HG03060 (cell line): ENCODE measurements at regions not wholly inside any gene's neighbourhood (a gene's known extent, or its start where the extent isn't known, plus 50 kb on each side); places are given as distances from the start of the nearest gene placed in this dataset.

ENCODE experiments used
- ATAC-seq: cut with Tn5 transposase; IDR thresholded peaks from one replicate; pipeline ENCODE4 v1.9.1; 2021; ENCODE audit warnings: low read depth, moderate number of reproducible peaks; ENCODE audit not compliant: unreplicated experiment

- ATAC-seq, result no peak
Observed at GRCh38 chr13:50511877-50512341, 331.6 kb downstream of the DLEU7 start.

GRCh38 chr13:50512474-50513299, 330.8 kb downstream of the DLEU7 start:
- ATAC-seq, result peak; percentile 45

GRCh38 chr13:50513300-50513877, 330.1 kb downstream of the DLEU7 start:
- ATAC-seq, result no peak

- no peak for ATAC-seq
Observed at GRCh38 chr13:50514249-50514648, 329.2 kb downstream of the DLEU7 start.

- no peak for ATAC-seq
Observed at GRCh38 chr13:50518131-50518530, 325.4 kb downstream of the DLEU7 start.

- no peak for ATAC-seq
Observed at GRCh38 chr13:50518781-50519201, 324.7 kb downstream of the DLEU7 start.

- no peak for ATAC-seq
Observed at GRCh38 chr13:50519866-50520265, 323.6 kb downstream of the DLEU7 start.

GRCh38 chr13:50521006-50521830, 322.3 kb downstream of the DLEU7 start:
- ATAC-seq, result no peak

- no peak for ATAC-seq
Observed at GRCh38 chr13:50521831-50522149, 321.7 kb downstream of the DLEU7 start.

GRCh38 chr13:50522506-50522905, 321.0 kb downstream of the DLEU7 start:
- ATAC-seq, result no peak

- ATAC-seq, result no peak
Observed at GRCh38 chr13:50523307-50523706, 320.2 kb downstream of the DLEU7 start.

GRCh38 chr13:50524560-50524959, 318.9 kb downstream of the DLEU7 start:
- no peak for ATAC-seq

- ATAC-seq, result no peak
Observed at GRCh38 chr13:50526661-50527071, 316.8 kb downstream of the DLEU7 start.

GRCh38 chr13:50527188-50527587, 316.3 kb downstream of the DLEU7 start:
- ATAC-seq, result no peak

- ATAC-seq, result no peak
Observed at GRCh38 chr13:50527612-50528509, 315.6 kb downstream of the DLEU7 start.

- no peak for ATAC-seq
Observed at GRCh38 chr13:50529154-50529882, 314.2 kb downstream of the DLEU7 start.

- no peak for ATAC-seq
Observed at GRCh38 chr13:50531917-50532899, 311.3 kb downstream of the DLEU7 start.

GRCh38 chr13:50535050-50535449, 308.4 kb downstream of the DLEU7 start:
- ATAC-seq, result no peak
